Common myeloid progenitor, CD34-positive (primary cell): ENCODE measurements at regions not wholly inside any gene's neighbourhood (a gene's known extent, or its start where the extent isn't known, plus 50 kb on each side); places are given as distances from the start of the nearest gene placed in this dataset.

Experiments
- CTCF ChIA-PET: fragments of 350-600 bp; sonication (Branson Sonifier 250); formaldehyde crosslinking; loops from one replicate; lab custom pipeline; 2021; ENCODE audit warnings: antibody characterized with exemption; lab: Charles Lee
- POLR2A ChIA-PET: fragments of 350-600 bp; sonication (Branson Sonifier 250); formaldehyde crosslinking; loops from one replicate; lab custom pipeline; 2021; ENCODE audit warnings: antibody characterized with exemption; lab: Charles Lee
- DNase-seq, 3 donors: peaks; one replicate each; pipeline versions ENCODE4 v3.0.0 to v3.0.0-alpha.2; 2013
- H3K27ac ChIP-seq, 2 experiments: 1 replicate in 1 of 2; 2 replicates in 1 of 2; pipeline ENCODE4 v1.7.0; 2013; ENCODE audit warnings: inconsistent platforms in 2 of 2, low read length in 2 of 2, mild to moderate bottlenecking in 2 of 2, low read depth in 1 of 2, moderate library complexity in 1 of 2; ENCODE audit not compliant: severe bottlenecking in 2 of 2, insufficient read depth in 1 of 2, poor library complexity in 1 of 2
- H3K27me3 ChIP-seq, 5 experiments: replicated peaks in 2 of 5; 1 replicate in 3 of 5; 2 replicates in 2 of 5; pipeline versions ENCODE4 v1.6.1 to v1.7.0; 2013; ENCODE audit warnings: low read length in 4 of 5, mild to moderate bottlenecking in 2 of 5, moderate library complexity in 2 of 5, inconsistent platforms in 1 of 5; ENCODE audit not compliant: insufficient read depth in 5 of 5, control insufficient read depth in 4 of 5
- H3K36me3 ChIP-seq, 4 experiments: 1 replicate in 2 of 4; 2 replicates in 2 of 4; pipeline versions ENCODE4 v1.6.1 to v1.7.0; 2013; ENCODE audit warnings: low read length in 3 of 4, control low read depth in 1 of 4, mild to moderate bottlenecking in 1 of 4; ENCODE audit not compliant: control insufficient read depth in 4 of 4, insufficient read depth in 4 of 4
- H3K4me1 ChIP-seq, 4 experiments: 1 replicate in 3 of 4; 2 replicates in 1 of 4; pipeline versions ENCODE4 v1.6.1 to v1.7.1; 2013; ENCODE audit warnings: low read length in 3 of 4, mild to moderate bottlenecking in 3 of 4, control low read depth in 1 of 4, inconsistent platforms in 1 of 4, moderate library complexity in 1 of 4; ENCODE audit not compliant: control insufficient read depth in 4 of 4, insufficient read depth in 4 of 4; ENCODE audit errors: control extremely low read depth in 1 of 4
- H3K4me3 ChIP-seq, 7 experiments: 1 replicate in 4 of 7; 2 replicates in 3 of 7; pipeline versions ENCODE4 v1.5.1 to v1.7.0; 2013; ENCODE audit warnings: mild to moderate bottlenecking in 7 of 7, low read length in 6 of 7, moderate library complexity in 6 of 7, inconsistent platforms in 2 of 7, low read depth in 2 of 7, control low read depth in 1 of 7; ENCODE audit not compliant: insufficient read depth in 4 of 7, control insufficient read depth in 1 of 7; ENCODE audit errors: extremely low read depth in 1 of 7
- H3K9me3 ChIP-seq, 5 experiments: 1 replicate in 4 of 5; 2 replicates in 1 of 5; pipeline versions ENCODE4 v1.6.1 to v1.7.1; 2013; ENCODE audit warnings: low read length in 4 of 5, mild to moderate bottlenecking in 2 of 5, inconsistent platforms in 1 of 5, low read depth in 1 of 5, moderate library complexity in 1 of 5; ENCODE audit not compliant: control insufficient read depth in 4 of 5, insufficient read depth in 2 of 5; ENCODE audit errors: control extremely low read depth in 1 of 5
- WGBS: methylation state at CpG from one replicate; pipeline ENCODE4 v1.1.5; 2013; ENCODE audit not compliant: insufficient coverage; 5-methylcytosine and 5-hydroxymethylcytosine counted together

DNA sequence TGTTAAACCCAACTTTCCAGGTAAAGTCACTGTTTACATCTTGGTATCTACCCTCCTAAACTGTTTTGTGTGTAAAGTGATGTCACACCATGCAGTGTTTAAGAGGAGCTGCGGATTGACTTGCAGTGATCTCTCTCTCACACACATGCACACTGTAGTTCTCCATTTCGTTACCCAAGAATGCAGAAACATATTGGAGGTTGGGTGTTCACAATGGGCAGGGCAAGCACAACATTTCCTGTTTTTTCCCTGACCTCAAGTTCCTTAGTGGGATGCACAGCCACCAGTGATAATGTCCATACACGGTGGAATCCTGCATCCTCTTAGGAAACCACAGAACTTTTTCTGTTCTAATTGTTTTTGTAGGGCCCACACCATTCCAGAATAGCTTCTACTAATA, 85.3 kb upstream of the CFAP20DC start:
- Histone ChIP-seq H3K4me3 (no peak overlapping the region), H3K9me3 (no peaks in the 10 kb centered on the region), H3K27me3 (no peaks in the 10 kb centered on the region), H3K27ac (no peak overlapping the region), H3K4me1 (peaks cover 0 to 3% (median 1%) of the 10 kb centered on the region in 4 experiments), H3K36me3 (no peaks in the 10 kb centered on the region)
- peak in 2 of 3 donors; percentile 8 to 9 for DNase-seq
- no CpG with 5 or more reads among the region's 3 CpGs for WGBS
- POLR2A ChIA-PET: no interaction called here
- CTCF ChIA-PET: no interaction called here

DNA sequence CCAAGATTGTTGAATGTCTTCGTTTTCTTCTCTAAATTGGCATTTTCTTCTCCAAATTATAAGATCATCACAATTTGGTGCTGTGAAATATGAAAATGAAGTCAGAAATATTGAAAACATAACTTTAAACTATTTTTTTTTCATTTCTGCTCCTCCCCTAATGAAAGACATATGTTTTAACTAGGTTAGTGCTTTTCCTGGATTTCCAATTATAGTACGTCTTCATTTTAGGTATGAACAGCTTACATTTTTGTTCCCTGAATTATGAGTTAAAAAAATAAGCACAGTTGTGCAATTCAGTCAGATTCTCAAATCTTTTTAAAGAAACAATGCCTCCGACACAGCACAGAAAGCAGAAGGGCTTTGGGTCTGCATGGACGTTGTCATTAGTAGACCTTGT, 83.5 kb upstream of the CFAP20DC start:
- WGBS: no CpG with 5 or more reads among the region's 4 CpGs
- Histone ChIP-seq H3K4me3 (no peak overlapping the region), H3K36me3 (no peaks in the 10 kb centered on the region), H3K27ac (no peak overlapping the region), H3K4me1 (peaks cover 0 to 3% (median 1%) of the 10 kb centered on the region in 4 experiments), H3K27me3 (no peaks in the 10 kb centered on the region), H3K9me3 (no peaks in the 10 kb centered on the region)
- no peak for DNase-seq
- POLR2A ChIA-PET: no interaction called here
- CTCF ChIA-PET: no interaction called here

DNA sequence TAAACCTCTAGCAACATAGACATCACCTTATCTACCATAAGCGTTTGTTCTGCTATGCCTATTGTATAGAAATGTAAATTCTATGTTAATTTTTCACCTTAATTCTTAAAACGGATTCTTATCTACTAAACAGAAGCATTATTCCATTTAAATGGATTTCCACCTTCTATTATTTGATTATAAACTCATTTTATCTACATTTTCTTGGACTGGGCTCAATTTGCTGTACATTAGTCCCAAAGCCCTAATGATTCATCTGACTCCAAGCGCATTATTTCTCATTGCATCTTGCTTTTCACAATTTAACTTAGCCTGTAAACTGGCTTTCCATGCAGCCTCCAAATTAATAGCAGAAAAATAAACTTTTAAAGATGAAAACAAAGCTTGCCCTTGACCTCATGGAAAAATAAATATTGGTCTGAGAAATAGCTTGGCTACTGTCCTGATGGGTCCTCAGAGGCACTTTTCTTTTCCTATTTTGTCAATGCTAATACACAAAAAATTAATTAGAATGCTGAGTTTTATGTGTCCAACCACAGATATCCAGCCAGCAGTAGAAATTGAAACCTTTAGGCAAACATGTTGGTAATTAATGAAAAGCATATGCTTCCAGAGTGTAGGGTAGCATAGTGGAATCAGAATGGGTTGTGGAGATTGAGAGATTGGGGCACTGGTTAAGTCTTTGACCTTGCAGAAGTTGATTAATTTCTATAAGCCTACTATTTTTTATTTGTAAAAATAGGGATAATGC, 81.4 kb upstream of the CFAP20DC start:
- H3K4me3 ChIP-seq: no peak overlapping the region
- ChIA-PET CTCF (no interaction called here), POLR2A (no interaction called here)
- no peaks in the 10 kb centered on the region for H3K36me3 ChIP-seq
- no peaks in the 10 kb centered on the region for H3K27me3 ChIP-seq
- 100% methylated on average over 1 of the region's 3 CpGs for WGBS
- DNase-seq: no peak
- peaks cover 0 to 3% (median 1%) of the 10 kb centered on the region in 4 experiments for H3K4me1 ChIP-seq
- H3K27ac ChIP-seq: no peak overlapping the region
- no peaks in the 10 kb centered on the region for H3K9me3 ChIP-seq

DNA sequence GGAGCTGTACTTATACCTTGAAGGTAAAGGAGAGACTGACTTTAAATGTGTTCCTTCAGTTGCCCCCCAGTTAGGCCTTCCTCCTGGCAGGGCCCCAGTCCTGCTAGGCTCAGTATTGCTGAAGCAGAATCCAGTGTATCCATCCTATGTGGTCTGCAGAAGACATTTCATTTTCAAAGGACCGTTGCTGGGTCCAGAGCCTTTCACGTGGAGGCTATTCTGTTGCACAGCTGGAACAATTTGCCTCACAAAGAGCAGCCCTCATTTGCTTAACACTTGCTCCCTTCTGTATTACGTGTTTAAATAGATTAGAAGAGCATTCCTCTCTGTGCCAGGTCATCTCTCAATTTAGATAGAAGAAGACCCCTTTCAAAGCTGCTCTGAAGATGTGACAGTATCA, 78.9 kb upstream of the CFAP20DC start:
- POLR2A ChIA-PET: no interaction called here
- no peaks in the 10 kb centered on the region for H3K36me3 ChIP-seq
- 93% methylated on average over 3 of the region's 3 CpGs for WGBS
- H3K9me3 ChIP-seq: no peaks in the 10 kb centered on the region
- DNase-seq: no peak
- no peak overlapping the region for H3K4me3 ChIP-seq
- CTCF ChIA-PET: no interaction called here
- H3K27ac ChIP-seq: no peak overlapping the region
- H3K4me1 ChIP-seq: no peaks in the 10 kb centered on the region
- H3K27me3 ChIP-seq: no peaks in the 10 kb centered on the region

DNA sequence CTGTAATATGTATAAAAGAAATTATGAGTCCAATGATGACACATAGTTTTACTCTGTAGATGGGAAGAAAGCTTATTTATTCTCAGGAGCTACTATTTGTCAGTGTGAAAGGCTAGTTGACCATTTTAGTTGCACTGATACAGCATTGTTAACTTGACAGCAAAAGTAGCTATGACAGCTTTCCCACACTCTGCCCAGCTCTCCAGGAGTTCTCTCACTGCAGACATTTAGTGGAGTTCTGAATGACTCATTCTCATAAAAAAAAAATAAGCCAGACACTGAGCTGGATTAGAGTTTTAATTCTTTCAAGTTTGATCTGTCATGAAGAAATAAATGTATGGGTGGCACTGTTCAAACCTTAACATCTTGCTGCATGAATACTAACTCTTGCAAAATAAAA, 77.2 kb upstream of the CFAP20DC start:
- DNase-seq: no peak
- CTCF ChIA-PET: interaction anchor here (0.8 kb wide), 1 partner anchor 11 kb away, joined by 3 read pairs; no protein-coding TSS in a partner anchor

DNA sequence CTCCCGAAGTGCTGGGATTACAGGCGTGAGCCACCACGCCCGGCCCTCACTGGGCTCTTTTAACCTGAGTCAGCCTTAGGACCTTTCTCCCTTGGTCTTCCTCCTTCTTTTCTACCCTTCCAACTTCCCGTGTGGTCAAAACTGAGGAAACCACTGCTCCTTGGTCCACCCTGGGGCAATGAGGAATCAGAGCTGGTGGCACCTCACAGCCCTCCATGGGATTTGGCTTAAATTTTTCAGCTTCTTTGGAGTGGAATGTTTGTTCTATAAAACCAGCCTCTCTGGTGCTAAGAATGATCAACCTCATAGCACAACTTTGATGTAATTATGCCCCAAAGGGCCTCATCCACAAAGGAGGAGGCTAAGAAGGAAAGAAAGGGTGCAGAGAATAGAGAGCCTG, 76.6 kb upstream of the CFAP20DC start:
- ChIA-PET CTCF (no interaction called here), POLR2A (no interaction called here)
- Histone ChIP-seq H3K9me3 (no peaks in the 10 kb centered on the region), H3K4me1 (no peaks in the 10 kb centered on the region), H3K36me3 (no peaks in the 10 kb centered on the region), H3K27ac (no peak overlapping the region), H3K4me3 (no peak overlapping the region), H3K27me3 (no peaks in the 10 kb centered on the region)
- no peak for DNase-seq
- 93% methylated on average over 5 of the region's 5 CpGs for WGBS

More for the DNA sequence above, 77.2 kb upstream of the CFAP20DC start:
- Histone ChIP-seq H3K4me3 (no peak overlapping the region), H3K27me3 (no peaks in the 10 kb centered on the region), H3K27ac (no peak overlapping the region), H3K9me3 (no peaks in the 10 kb centered on the region), H3K36me3 (no peaks in the 10 kb centered on the region), H3K4me1 (no peaks in the 10 kb centered on the region)
- POLR2A ChIA-PET: no interaction called here

DNA sequence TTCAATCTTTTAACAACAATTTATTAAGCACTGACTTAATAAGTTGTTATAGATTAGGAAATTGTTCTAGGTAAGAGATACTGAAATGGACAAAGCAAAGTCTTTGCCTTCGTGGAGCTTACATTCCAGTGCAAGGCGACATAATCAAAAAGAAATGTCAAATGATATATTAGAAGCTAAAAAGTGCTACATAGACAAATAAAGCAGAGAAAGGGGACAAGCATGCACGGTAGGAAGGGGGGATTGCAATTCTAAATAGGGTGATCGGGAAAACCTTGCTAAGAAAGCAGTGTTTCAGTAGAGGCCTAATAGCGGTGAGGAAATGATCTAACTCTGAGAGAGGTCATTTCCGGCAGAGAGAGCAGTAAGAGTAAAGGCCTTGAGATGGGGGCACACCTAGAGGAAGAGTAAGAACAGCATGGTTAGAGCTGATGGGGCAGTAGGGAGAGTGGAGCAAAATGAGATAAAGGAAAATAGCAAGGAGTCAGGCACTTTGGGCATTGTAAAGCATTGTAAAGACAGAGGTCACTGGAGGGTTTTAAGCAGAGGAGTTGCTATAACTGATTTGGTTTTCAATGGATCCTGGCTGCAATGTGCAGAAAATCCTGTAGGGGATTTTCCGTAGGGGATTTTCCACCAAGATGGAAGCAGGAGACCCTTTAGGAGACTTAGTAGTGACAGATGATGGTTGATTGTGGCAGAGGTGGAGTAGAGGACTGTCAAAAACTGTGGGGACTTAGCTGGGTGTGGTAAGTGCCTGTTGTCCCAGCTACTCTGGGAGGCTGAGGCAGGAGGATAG, 71.7 kb upstream of the CFAP20DC start:
- Histone ChIP-seq H3K4me1 (no peaks in the 10 kb centered on the region), H3K36me3 (no peaks in the 10 kb centered on the region), H3K27ac (no peak overlapping the region), H3K9me3 (no peaks in the 10 kb centered on the region), H3K4me3 (no peak overlapping the region), H3K27me3 (no peaks in the 10 kb centered on the region)
- WGBS: 95% methylated on average over 4 of the region's 7 CpGs
- ChIA-PET CTCF (no interaction called here), POLR2A (no interaction called here)
- no peak for DNase-seq
